Amniotic epithelial cell (primary cell): ENCODE measurements at regions not wholly inside any gene's neighbourhood (a gene's known extent, or its start where the extent isn't known, plus 50 kb on each side); places are given as distances from the start of the nearest gene placed in this dataset.
"Not testable (repeated sequence)": the region's sequence is repeated elsewhere in the genome, so short reads cannot be mapped to it uniquely, and the experiment has no call there.

Source experiments
- DNase-seq: peaks from one replicate; pipeline ENCODE4 v3.0.0-alpha.2; 2010; ENCODE audit warnings: low read depth

DNA sequence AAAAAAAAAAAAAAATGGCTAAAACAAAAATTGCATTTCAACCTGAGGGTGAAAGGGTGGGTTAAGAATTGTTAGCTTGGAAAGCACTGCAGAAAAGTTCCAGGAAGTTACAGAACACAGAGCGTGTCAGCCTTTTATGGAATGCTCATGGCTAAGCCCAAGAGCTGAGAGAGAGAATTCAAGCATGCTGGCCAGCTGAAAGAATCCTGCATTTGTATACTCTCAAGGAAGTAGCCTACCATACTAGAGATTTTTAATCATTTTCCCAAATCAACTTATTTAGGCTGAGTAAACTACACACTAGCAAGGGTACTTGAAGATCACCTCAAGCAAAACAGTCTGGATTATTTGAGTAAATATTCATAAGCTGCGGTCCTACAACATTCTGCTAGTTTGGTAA, 153.9 kb downstream of the KCNJ2 start:
- no peak for DNase-seq

GRCh38 chr17:70324031-70324430, 154.7 kb downstream of the KCNJ2 start:
- DNase-seq, result no peak

DNA sequence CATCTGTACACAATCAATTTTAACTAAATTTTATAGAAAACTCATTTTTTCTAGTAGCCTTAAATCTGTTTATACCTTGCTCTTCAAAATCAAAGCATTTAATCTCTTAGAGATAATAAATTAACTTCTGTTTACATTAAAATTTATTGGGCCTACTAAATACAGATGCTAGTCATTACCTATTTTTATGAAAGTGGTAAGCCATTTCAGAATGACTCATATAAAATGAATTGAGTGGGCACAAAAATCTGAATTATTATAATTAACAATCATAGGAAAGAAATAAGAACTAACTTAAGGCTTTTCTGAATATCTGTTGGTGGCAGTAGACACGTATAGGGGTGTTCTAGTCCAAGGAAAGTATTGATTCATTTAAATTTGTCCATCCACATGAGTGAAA, 157.9 kb downstream of the KCNJ2 start:
- no peak for DNase-seq

DNA sequence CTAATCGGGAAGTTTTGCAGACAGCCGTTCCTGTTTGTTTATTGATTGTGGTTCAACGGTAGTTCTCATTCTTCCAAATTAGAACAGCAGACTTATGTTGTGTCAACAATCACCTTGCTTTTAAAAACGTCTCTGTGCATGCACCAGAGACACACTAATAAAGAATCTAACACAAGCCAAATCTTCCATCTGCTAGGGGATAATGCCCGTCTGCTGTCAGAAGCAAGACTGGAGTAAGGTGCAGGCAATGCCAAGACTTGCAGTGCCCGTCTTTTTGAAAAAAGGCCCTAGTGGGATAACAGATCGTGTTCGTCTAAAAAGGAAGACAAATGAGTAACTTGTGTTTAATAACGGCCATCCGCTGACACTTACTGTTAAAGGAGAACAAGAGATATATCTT, 158.4 kb downstream of the KCNJ2 start:
- no peak for DNase-seq

GRCh38 chr17:70329721-70330120, 160.4 kb downstream of the KCNJ2 start:
- DNase-seq, result no peak

GRCh38 chr17:70331066-70331465, 161.7 kb downstream of the KCNJ2 start:
- not testable (repeated sequence) for DNase-seq

GRCh38 chr17:70332356-70333210, 163.3 kb downstream of the KCNJ2 start:
- no peak for DNase-seq

- DNase-seq, result peak; percentile 77
Measured at GRCh38 chr17:70336411-70336810, 167.1 kb downstream of the KCNJ2 start.

- DNase-seq, result no peak
Measured at GRCh38 chr17:70338946-70339354, 169.6 kb downstream of the KCNJ2 start.

GRCh38 chr17:70343114-70343513, 173.8 kb downstream of the KCNJ2 start:
- DNase-seq, result peak; percentile 50

- peak; percentile 53 for DNase-seq
Measured at GRCh38 chr17:70344386-70345060, 175.2 kb downstream of the KCNJ2 start.

DNA sequence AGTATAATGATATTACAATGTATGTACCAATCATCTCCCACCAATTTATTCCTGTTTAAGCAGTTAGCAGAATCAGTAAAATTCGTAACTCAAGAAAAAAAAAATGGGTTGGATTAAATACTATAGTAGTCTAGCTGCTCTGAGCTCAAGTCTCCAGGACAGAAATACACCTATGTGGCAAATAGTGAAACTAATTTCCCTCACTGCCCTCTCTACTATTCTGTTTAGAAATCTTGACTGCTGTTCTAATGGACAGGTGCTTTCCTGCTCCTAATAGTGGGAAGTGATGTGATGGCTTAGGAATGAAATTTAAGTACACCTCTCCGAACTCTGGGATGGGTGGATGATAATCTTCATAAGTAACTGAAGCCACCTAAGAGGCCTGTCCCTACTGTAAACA, 175.7 kb downstream of the KCNJ2 start:
- no peak for DNase-seq

DNA sequence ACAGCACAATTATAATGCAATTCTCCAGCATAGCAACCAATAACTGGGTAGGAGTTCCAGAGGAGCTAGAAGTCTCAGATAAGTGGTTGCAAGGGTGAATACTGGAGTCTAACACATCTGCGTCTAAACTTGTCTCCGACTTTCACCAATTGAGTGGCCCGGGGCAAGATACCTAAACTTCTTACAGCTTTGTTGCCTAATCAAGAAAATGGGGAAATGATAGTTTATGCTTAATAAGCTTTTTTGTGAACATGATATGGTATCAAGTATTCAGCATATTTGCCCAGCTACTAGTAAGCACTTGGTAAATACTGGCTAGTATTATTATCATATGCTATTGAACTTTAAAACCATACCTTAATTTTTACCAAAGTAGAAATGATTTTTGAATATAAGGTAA, 183.5 kb downstream of the KCNJ2 start:
- no peak for DNase-seq

- DNase-seq, result no peak
Measured at GRCh38 chr17:70353408-70354092, 184.2 kb downstream of the KCNJ2 start.

DNA sequence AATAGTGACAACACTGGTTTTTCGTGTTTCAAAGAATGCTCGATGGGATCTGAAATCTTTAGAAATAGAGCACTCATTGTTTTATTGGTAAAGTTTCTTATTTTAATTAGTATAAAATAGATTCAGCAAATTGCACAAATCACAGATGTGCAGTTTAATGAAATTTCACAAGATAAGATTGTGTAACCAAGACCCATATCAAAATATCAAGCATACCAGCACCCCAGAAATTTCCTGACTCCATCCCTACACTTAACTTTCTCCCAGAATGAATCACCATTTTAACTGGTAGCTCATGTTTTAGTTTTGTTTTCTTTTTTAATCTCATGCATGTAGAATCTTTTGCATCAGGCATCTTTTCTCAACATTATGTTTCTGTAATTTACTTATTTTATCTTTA, 185.9 kb downstream of the KCNJ2 start:
- peak; percentile 36 for DNase-seq

GRCh38 chr17:70357190-70357589, 187.9 kb downstream of the KCNJ2 start:
- no peak for DNase-seq

DNA sequence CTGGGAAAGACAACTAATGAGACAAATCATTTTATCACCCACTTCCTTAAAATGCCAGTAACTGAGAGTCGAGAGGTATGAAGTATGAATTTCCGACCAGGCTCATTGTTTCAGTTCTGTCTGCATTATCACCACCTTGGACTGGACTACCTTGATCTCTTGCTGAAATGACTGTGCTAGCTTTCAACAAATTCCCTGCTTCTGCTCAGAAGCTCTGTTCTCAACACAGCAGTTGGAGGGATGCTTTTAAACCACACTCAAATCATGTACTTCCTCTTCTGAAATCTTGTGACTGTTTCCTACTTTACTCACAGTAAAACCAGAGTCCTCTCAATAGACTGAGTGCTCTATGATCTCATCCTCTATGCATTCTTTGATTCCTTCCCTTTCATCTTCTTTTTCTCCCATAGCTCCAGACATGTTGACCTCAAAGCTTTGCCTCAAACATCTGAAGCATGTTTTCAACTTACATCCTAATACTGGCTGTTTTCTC, 195.8 kb downstream of the KCNJ2 start:
- peak; percentile 83 for DNase-seq

DNA sequence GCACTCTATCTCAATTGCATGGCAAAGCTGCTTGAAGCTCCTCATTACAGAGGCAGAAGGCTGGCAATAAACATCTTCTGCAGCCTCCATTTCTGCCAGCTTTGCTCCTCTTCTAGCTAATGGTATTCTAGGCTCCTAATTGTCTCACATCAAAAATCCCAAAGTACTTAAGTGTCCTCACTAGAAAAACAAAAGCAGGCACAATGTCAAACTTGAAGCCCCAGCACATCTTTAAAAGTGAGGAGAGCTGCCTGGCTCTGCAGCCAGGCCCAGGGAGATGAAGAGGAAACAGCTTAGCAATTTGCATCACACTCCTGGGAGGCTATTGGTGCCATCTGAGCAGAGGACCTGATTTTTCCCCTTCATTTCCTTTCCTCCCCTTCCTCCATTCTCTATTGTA, 197.1 kb downstream of the KCNJ2 start:
- DNase-seq, result no peak

GRCh38 chr17:70368011-70368410, 198.7 kb downstream of the KCNJ2 start:
- no peak for DNase-seq

DNA sequence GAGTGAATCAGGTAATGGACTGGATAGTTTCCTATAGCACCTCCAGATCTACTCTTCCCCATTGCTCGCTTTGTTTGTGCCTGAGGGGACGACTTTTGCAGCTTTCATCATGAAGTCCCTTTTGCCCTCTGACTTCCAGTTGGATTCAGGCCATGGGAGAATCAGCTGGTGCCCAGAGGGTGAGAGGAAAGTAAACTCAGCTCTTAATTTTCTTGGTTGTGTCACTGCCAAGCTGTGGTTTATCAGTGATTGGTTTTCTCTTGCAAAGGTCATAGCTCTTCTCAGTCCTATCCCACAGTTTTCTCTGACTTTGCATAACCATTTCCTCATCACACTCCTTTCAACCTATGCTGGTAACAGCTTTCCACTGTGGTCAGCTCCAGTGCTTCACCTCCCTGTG, 200.1 kb downstream of the KCNJ2 start:
- peak; percentile 11 for DNase-seq

DNA sequence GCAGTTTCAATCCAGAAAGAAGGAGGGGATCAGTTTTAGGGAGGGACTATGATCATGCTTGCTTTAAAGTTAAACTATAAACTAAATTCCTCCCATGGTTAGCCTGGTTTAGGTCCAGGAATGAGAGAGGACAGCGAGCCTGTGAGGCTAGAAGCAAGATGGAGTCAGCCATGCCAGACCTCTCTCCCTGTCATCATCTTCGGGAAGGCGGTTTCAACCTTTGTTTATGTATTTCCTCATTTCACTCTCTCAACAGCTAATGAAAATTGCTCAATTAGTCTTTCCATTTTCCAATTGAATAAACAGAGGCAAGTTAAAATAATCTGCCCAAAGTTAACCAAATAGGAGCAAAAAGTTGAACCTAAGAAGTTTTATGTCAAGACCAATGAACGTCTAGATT, 201.5 kb downstream of the KCNJ2 start:
- no peak for DNase-seq

GRCh38 chr17:70373369-70373768, 204.0 kb downstream of the KCNJ2 start:
- DNase-seq, result no peak

- DNase-seq, result no peak
Measured at GRCh38 chr17:70374496-70374895, 205.2 kb downstream of the KCNJ2 start.
